GM23338 (cell line): ENCODE measurements at regions not wholly inside any gene's neighbourhood (a gene's known extent, or its start where the extent isn't known, plus 50 kb on each side); places are given as distances from the start of the nearest gene placed in this dataset.

Experiments used
- CREB1 ChIP-seq: fragments of 250-450 bp; sonication (Bioruptor Pico); IDR thresholded peaks from 2 replicates; pipeline ENCODE4 v1.5.0; 2020; ENCODE audit warnings: low read depth, mild to moderate bottlenecking, moderate library complexity
- CTCF ChIP-seq, 2 experiments: fragments of 200-600 bp in 1 of 2; sonication (generic) in 1 of 2; conservative IDR thresholded peaks; 2 replicates each; pipeline versions ENCODE4 v1.5.1 to v1.6.1; 2016 to 2017; ENCODE audit warnings: antibody characterized with exemption in 2 of 2, low read depth in 2 of 2, mild to moderate bottlenecking in 2 of 2, moderate library complexity in 1 of 2
- ETS1 ChIP-seq: IDR thresholded peaks from 2 replicates; pipeline ENCODE4 v1.6.1; 2016; ENCODE audit warnings: antibody characterized with exemption
- EZH2 ChIP-seq: fragments of 200-600 bp; sonication (generic); IDR thresholded peaks from one replicate; pipeline ENCODE4 v1.8.0; 2017; ENCODE audit warnings: antibody characterized with exemption, mild to moderate bottlenecking, low read depth; ENCODE audit not compliant: unreplicated experiment
- EZH2phosphoT487 ChIP-seq: fragments of 200-600 bp; sonication (generic); IDR thresholded peaks from one replicate; pipeline ENCODE4 v1.8.1; 2018; ENCODE audit warnings: antibody characterized with exemption; ENCODE audit not compliant: unreplicated experiment
- JUNB ChIP-seq: IDR thresholded peaks from one replicate; pipeline ENCODE4 v1.6.1; 2016; ENCODE audit warnings: antibody characterized with exemption; ENCODE audit not compliant: unreplicated experiment
- POLR2AphosphoS5 ChIP-seq: IDR thresholded peaks from 2 replicates; pipeline ENCODE4 v1.6.1; 2016; ENCODE audit warnings: antibody characterized with exemption, low read depth
- REST ChIP-seq: IDR thresholded peaks from one replicate; pipeline ENCODE4 v1.6.1; 2018; ENCODE audit warnings: antibody characterized with exemption; ENCODE audit not compliant: unreplicated experiment
- STAT1 ChIP-seq: IDR thresholded peaks from one replicate; pipeline ENCODE4 v1.6.1; 2016; ENCODE audit warnings: antibody characterized with exemption; ENCODE audit not compliant: unreplicated experiment
- ZNF462 ChIP-seq: fragments of 250-450 bp; sonication (Bioruptor Pico); IDR thresholded peaks from 2 replicates; pipeline ENCODE4 v1.5.0; 2020; ENCODE audit warnings: mild to moderate bottlenecking, moderate library complexity

- no peak for TF ChIP-seq STAT1
- TF ChIP-seq EZH2 = no peak
- no peak for TF ChIP-seq EZH2phosphoT487
- TF ChIP-seq CTCF (conservative IDR thresholded peaks at IDR 0.05; ENCODE audit: low read depth in 2 of 2) = no peak
- TF ChIP-seq JUNB = no peak
- no peak for TF ChIP-seq POLR2AphosphoS5
- TF ChIP-seq ETS1 = no peak
- no peak for TF ChIP-seq CREB1
- no peak for TF ChIP-seq REST
- no peak for TF ChIP-seq ZNF462
Observed at GRCh38 chr14:62315631-62316030, 553.4 kb downstream of the SNAPC1 start.
